Natural killer cell treated with Interleukin-12 subunit alpha and Interleukin-12 subunit beta and Interleukin-15 and Interleukin-18, amount 100 ng/mL, for 72 hours (primary cell): ENCODE measurements at regions not wholly inside any gene's neighbourhood (a gene's known extent, or its start where the extent isn't known, plus 50 kb on each side); places are given as distances from the start of the nearest gene placed in this dataset.
A peak's percentile ranks its signal among the peaks of the same experiment; 100 is the strongest.

ENCODE experiments used
- ATAC-seq, 2 donors: fragments of 150-1000 bp; cut with Tn5 transposase in 1 of 2; sonication (Bioruptor Pico), chemical (Tn5 transposase) in 1 of 2; 2 replicates each; pipeline ENCODE4 v1.10.0; 2021
- DNase-seq: peaks from one replicate; pipeline ENCODE4 v3.0.0; 2022; ENCODE audit warnings: low spot score
- H3K27ac Mint-ChIP-seq, 2 donors: 1 replicate in 1 of 2; 2 replicates in 1 of 2; pipeline ENCODE4 v1.8.0; 2022; ENCODE audit warnings: mixed read lengths in 2 of 2, mild to moderate bottlenecking in 1 of 2, moderate library complexity in 1 of 2
- H3K27me3 Mint-ChIP-seq, 2 donors: 1 replicate in 1 of 2; 2 replicates in 1 of 2; pipeline ENCODE4 v1.8.0; 2022; ENCODE audit warnings: mixed read lengths in 2 of 2
- H3K36me3 Mint-ChIP-seq: one replicate; pipeline ENCODE4 v1.8.0; 2022; ENCODE audit warnings: mixed read lengths
- H3K4me1 Mint-ChIP-seq, 2 donors: 1 replicate in 1 of 2; 2 replicates in 1 of 2; pipeline ENCODE4 v1.8.0; 2022; ENCODE audit warnings: low read depth in 2 of 2, mixed read lengths in 2 of 2, mild to moderate bottlenecking in 1 of 2
- H3K4me3 Mint-ChIP-seq: one replicate; pipeline ENCODE4 v1.8.0; 2022; ENCODE audit warnings: mixed read lengths
- H3K9me3 Mint-ChIP-seq: 2 replicates; pipeline ENCODE4 v1.8.0; 2022; ENCODE audit warnings: mixed read lengths

DNA sequence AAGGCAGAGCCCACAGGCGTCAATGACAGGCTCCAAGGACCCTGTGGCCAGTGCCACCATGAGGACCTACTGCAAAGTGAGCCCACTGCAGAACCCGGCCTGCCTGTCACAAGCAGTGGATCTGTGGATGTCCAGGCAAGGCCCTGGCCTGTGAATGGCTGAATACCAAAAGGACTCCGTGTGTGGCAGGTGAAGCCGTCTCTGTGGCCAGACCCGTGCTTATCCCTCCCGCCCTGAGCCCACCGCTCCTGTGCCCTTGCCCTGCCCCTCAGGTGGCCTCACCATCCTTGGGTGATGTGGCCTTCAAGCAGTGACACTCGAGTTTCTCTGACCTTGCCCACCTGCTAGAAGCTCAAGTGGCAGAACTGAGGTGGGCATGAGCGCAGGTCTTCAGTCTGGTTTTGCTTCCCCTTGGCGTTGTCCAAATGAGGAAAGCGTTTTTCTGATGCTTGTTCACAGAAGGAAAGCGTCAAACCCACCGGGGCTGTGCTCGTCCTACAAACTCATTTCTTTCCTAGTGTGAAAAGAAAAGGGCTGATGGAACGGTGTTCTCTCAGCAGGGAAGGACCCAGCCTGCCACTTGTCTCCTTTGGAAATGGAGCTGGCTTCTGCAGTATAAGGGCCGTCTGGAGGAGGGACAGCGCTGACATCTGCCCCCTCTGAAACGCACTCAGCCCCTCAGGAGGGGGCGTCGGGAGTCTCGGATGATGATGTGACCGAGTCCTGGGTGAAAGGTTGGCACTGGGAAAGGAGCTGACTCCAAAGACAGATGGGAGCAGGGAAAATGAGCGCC, 377.7 kb upstream of the IRX4 start:
- no peaks in the 10 kb centered on the region for H3K36me3 Mint-ChIP-seq
- peak; percentile 51 for DNase-seq
- no peak for ATAC-seq
- no peaks in the 10 kb centered on the region for H3K9me3 Mint-ChIP-seq
- no peaks in the 10 kb centered on the region for H3K4me1 Mint-ChIP-seq
- no peak overlapping the region for H3K27ac Mint-ChIP-seq
- H3K4me3 Mint-ChIP-seq, result no peak overlapping the region
- no peaks in the 10 kb centered on the region for H3K27me3 Mint-ChIP-seq

DNA sequence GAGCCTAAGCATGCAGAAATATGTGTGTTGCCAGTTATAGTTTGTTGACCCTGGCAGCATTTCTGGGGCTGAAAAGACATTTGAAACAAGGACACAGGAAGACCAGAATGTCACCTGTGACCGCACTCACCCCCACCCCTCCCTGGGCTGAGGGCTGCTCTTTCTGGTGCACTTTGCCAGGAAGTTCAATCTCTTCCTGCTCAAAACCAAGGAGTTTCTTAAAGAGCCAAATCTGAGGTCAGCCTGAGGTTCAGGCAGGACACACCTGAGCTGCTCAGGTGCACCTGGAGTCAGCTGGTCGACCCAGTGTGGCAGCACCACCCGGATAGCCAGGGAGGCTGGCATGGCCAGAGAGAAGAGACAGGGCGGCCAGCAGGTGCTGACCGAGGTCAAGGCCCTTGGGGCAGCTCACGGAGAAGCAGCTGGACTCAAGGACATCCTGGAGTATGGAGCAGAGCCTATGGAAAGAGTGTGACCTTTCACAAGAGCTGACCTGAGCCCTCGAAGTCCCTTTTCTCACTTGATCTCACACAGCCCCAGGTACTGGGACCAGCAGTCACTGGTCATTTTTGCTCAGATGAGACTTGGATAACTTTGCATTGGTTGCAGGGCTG, 376.9 kb upstream of the IRX4 start:
- DNase-seq (peak; percentile 35), ATAC-seq (no peak)
- Mint-ChIP-seq H3K4me3 (no peak overlapping the region), H3K4me1 (no peaks in the 10 kb centered on the region), H3K36me3 (no peaks in the 10 kb centered on the region), H3K27me3 (no peaks in the 10 kb centered on the region), H3K27ac (no peak overlapping the region), H3K9me3 (no peaks in the 10 kb centered on the region)

DNA sequence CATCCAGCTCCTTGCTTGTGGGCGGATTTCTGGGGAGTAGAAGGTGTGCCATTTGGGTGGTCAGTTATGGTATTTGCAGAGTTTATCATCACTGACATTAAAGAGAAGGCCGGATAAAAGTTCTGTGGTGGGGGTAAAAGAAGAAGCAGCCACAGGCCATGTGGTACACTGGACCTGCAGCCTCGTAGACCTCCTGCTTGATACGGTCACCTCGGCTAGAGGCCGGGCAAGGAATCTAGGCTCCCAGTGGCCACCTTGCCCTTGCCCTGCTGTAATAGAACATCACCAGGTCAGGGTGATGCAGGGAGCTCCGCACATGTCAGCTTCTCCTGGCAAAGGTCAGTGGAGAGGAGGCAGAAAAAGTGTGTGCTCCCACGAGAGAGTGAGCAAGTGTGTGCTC, 376.1 kb upstream of the IRX4 start:
- no peak overlapping the region for H3K27ac Mint-ChIP-seq
- H3K4me1 Mint-ChIP-seq, result no peaks in the 10 kb centered on the region
- peak in 1 of 2 donors; percentile 12 for ATAC-seq
- H3K9me3 Mint-ChIP-seq, result no peaks in the 10 kb centered on the region
- DNase-seq, result no peak
- no peaks in the 10 kb centered on the region for H3K27me3 Mint-ChIP-seq
- H3K4me3 Mint-ChIP-seq, result no peak overlapping the region
- no peaks in the 10 kb centered on the region for H3K36me3 Mint-ChIP-seq

DNA sequence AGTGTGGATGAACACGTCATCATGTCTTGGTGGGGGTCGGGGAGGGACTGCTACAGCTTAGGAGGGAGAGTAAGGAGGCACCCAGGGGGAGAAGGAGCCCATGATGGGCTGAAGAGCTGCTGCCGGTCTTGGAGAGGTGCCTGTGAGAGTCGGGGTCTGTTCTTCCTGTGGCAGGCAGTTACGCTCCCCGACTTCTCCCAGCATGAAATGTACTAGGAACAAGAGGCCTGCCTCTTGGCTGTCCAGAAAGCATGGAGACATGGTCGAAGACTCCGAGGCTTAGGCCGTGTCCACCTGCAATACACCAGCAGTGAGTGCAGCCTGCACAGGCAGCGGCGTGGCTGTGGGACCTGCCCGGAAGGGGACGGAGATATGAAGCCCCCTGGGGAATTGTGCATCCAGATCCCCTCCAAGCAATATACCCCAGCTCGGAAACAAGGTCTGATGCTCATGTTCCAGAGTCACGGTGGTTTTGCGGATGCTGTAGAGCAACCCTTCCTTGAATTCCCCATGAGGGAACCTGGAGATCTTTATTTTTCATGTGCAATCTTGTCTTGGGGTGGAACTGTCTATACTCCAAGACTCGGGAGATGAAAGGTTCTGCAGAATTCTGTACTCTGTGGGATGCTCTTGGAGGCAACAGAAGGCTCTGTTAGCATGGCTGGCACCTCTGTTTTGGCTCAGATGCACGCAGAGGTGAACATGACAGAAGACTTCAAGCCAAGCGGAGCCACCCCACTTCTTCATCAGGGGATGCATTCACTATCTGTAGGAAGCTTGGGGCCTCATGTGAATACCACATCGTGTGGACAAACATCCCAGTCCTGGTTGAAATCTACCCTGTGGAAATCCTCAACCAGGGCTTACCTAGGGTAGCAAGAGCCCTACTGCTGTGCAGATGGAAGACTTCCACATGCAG, 374.9 kb upstream of the IRX4 start:
- peak; percentile 12 for DNase-seq
- no peaks in the 10 kb centered on the region for H3K27me3 Mint-ChIP-seq
- no peak overlapping the region for H3K27ac Mint-ChIP-seq
- H3K4me3 Mint-ChIP-seq, result no peak overlapping the region
- no peaks in the 10 kb centered on the region for H3K9me3 Mint-ChIP-seq
- no peak for ATAC-seq
- H3K36me3 Mint-ChIP-seq, result no peaks in the 10 kb centered on the region
- no peaks in the 10 kb centered on the region for H3K4me1 Mint-ChIP-seq

DNA sequence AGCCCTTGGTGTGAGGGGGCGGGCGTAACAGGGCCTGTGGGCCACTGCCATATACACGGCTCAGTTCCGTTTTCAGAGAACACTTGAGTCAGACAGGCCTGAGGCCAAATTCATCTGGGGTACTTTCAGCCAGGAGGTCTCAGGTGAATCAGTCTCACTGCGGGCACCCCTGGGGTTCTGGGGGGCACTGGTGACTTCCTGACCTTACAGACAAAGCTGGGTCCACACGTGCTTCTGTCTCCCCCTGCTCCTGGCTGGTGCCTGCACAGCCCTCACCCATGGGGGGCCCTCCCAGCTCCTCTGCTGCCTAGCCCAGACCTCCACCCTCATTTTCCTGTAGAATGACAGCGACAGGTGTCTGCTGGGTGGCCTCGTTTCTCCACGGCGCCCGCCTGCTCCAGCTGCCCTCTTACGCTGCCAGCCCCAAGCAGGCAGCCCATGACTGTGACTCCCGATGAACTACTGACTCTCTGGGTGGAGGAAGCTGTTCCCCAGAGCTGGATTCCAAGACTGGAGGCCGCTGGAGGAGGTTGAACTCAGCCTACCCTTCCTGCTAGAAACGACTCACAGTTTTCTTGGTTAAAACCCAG, 374.1 kb upstream of the IRX4 start:
- ATAC-seq (no peak), DNase-seq (no peak)
- H3K27ac Mint-ChIP-seq, result no peak overlapping the region
- H3K4me1 Mint-ChIP-seq, result no peaks in the 10 kb centered on the region
- no peaks in the 10 kb centered on the region for H3K27me3 Mint-ChIP-seq
- H3K36me3 Mint-ChIP-seq, result no peaks in the 10 kb centered on the region
- no peak overlapping the region for H3K4me3 Mint-ChIP-seq
- H3K9me3 Mint-ChIP-seq, result no peaks in the 10 kb centered on the region

DNA sequence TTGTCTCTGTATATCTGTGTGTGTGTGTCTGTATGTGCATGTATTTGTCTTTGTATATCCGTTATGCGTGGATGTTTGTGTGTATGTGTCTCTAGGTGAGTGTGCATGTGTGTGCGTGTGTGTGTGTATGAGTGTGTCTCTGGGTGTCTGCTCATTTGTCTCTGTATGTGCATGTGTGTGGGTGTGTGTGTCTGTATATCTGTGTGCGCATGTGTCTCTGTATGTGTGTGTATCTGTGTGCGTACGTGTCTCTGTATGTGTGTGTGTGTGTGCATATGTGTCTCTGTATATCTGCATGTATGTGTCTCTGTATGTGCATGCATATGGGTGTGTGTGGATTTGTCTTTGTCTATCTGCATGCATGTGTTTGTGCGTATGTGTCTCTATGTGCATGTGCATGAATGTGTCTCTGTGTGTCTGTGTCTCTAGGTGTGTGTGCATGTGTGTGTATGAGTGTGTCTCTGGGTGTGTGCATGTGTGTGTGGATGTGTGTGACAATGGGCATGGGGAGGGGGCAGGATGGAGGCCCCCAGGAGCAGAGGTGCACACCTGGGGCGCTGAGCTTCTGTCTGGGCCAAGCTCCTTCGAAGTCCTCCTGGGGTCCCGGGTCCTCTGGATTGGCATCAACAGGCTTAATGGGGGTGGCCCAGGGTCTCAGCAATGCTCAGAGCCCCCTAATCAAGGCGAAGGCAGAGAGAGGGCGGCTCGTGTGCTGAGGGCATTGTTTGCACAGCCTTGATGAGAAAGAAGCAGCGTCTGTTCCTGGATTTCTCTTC, 373.4 kb upstream of the IRX4 start:
- Mint-ChIP-seq H3K27ac (no peak overlapping the region), H3K36me3 (no peaks in the 10 kb centered on the region), H3K27me3 (no peaks in the 10 kb centered on the region), H3K4me3 (no peak overlapping the region), H3K9me3 (no peaks in the 10 kb centered on the region), H3K4me1 (no peaks in the 10 kb centered on the region)
- ATAC-seq (no peak), DNase-seq (no peak)

DNA sequence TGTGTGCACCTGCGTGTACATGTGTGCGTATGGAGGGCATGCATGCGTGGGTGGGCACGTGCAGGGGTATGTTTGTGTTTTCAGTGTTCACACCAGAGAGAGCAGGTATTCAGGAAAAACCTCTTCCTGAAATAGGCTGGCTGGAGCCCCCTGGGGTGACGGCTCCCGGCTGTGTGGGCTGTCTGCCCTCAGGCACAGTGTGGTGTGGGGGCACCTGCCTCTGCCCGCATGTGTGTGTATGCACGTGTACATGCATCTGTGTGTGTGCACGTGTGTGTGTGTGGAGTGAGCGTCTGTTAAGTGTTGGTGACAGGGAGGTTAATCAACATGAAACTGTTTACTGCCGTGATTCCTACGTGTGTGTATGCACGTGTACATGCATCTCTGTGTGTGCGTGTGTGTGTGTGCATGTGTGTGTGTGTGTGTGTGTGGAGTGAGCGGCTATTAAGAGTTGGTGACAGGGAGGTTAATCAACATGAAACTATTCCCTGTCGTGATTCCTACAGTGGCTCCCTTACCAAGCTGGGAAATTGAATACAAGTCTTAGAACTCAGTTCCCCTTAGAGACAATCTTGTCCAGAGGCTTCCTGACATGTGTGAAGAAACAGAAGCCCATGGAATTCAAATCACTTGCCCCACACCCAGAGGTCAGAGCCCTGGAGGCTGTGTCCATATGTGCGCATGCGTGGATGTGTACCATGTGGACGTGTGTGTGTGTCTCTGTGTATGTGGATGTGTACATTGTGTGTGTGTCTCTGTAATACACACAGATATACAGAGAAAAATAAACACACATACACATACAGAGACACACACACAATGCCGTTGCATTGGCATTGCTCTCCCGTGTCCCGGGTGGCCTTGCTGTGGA, 372.4 kb upstream of the IRX4 start:
- ATAC-seq, result no peak
- Mint-ChIP-seq H3K4me3 (no peak overlapping the region), H3K9me3 (no peaks in the 10 kb centered on the region), H3K4me1 (no peaks in the 10 kb centered on the region), H3K36me3 (no peaks in the 10 kb centered on the region), H3K27ac (no peak overlapping the region), H3K27me3 (no peaks in the 10 kb centered on the region)
- DNase-seq, result no peak

DNA sequence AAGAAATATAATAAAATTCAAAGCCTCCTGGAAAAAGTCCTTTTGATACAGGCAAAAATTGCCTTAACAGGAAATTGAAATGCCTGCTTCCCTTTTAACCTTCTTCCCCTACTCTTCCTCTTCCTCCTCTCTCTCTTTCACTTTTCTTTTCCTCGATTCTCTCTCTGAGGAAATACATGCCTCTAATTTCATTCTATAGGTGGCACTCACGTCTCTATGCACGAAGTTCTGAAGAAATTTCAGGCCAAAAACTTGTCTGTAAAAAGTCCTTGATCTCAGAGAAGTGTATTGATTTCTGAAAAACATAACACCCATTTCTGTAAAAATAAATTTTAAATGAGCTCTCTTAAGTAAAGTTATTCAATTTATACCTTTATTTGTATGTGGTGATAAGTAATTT, 371.7 kb upstream of the IRX4 start:
- Mint-ChIP-seq H3K4me3 (no peak overlapping the region), H3K27ac (no peak overlapping the region), H3K4me1 (no peaks in the 10 kb centered on the region), H3K36me3 (no peaks in the 10 kb centered on the region), H3K27me3 (no peaks in the 10 kb centered on the region), H3K9me3 (no peaks in the 10 kb centered on the region)
- DNase-seq (no peak), ATAC-seq (no peak)

DNA sequence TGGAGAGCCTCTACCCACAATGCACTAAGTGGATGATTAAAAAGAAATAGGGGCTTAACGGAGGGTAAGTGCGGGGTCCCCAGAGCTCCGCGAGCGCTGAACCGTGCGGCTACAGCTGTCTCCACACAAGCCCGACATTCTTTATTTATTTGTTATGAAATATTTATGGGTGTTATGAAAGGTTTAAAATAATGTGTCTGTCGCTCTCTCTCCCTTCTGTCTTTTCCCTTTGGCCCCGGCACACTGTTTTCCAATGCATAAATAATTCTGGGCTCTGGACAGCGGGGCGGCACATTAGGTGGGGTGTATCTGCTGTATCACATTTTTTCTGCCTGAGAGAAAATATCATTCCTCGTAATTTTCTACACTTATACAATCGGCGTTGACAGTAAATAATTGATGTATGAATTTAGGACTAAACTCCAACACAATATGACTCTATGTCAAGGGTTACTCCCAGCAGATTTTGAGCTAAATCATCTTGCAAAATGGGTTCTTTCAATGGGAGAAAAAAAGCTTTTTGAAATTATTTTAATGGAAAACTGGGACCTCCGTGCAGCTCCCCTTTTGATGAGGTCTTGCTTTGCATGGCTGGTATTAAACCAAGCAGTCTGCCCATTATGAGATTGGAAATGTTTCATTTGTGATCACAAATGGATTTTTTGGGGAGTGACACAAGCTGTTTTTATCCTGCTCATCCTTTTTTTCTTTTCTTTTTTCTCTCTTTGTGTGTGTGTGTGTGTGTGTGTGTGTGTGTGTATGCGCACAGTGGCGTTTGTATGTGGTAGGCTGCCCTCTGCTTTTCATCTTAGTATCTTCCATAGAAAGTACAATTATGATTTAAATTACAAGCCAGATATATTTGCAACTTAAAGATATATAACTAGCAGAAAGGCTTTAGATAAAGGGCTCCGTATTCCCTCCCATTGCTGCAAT, 370.6 kb upstream of the IRX4 start:
- ATAC-seq (no peak), DNase-seq (no peak)
- H3K4me3 Mint-ChIP-seq, result no peak overlapping the region
- no peaks in the 10 kb centered on the region for H3K9me3 Mint-ChIP-seq
- no peaks in the 10 kb centered on the region for H3K4me1 Mint-ChIP-seq
- H3K27me3 Mint-ChIP-seq, result peaks cover 0 to 5% of the 10 kb centered on the region in 2 donors
- no peak overlapping the region for H3K27ac Mint-ChIP-seq
- H3K36me3 Mint-ChIP-seq, result no peaks in the 10 kb centered on the region

DNA sequence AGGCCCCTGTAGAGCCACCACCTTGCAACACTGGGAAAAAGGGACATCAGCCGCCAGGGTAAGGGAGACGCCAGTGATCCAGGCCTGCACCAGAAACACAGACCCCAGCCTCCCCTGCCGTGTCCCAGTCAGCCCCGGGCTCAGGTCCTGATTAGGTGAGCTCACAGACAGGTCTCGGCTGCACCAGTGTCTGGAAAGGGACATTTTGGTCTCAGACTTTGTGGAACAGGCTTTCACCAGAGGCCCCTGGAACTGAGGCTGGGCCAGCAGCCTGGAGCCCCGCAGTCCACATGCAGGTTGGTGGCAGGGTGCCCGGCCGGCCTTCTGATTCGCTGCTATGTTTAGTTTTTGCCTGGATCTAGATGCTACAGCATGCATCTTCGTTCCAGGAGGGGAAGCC, 369.0 kb upstream of the IRX4 start:
- no peaks in the 10 kb centered on the region for H3K36me3 Mint-ChIP-seq
- H3K27ac Mint-ChIP-seq, result no peak overlapping the region

DNA sequence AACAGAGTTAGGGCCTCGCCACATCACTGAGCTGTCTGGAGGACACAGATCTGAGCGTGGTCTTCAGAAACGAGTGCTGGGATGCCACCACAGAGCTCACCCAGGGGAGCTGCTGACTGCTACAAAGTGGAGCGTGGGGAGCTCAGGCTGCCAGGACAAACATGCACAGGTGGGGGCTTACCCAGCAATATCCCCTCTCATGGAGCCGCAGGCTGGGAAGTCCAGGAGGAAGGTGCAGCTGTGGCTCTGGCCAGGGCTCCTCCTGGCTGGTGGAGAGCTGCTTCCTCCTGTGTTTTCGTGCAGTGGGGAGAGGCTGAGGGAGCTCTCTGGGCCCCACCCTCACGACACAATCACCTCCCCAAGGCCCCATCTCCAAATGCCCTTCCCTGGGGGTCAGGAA, 368.6 kb upstream of the IRX4 start:
- ATAC-seq (peak in 1 of 2 donors; percentile 48), DNase-seq (no peak)
- H3K4me1 Mint-ChIP-seq, result no peaks in the 10 kb centered on the region
- peaks cover 0 to 23% of the 10 kb centered on the region in 2 donors for H3K27me3 Mint-ChIP-seq
- no peak overlapping the region for H3K4me3 Mint-ChIP-seq
- no peak overlapping the region for H3K27ac Mint-ChIP-seq
- no peaks in the 10 kb centered on the region for H3K9me3 Mint-ChIP-seq
- no peaks in the 10 kb centered on the region for H3K36me3 Mint-ChIP-seq

More for the DNA sequence above, 369.0 kb upstream of the IRX4 start:
- ATAC-seq (peak in 1 of 2 donors; percentile 16), DNase-seq (no peak)
- Mint-ChIP-seq H3K27me3 (peaks cover 0 to 20% of the 10 kb centered on the region in 2 donors), H3K4me3 (no peak overlapping the region), H3K4me1 (no peaks in the 10 kb centered on the region), H3K9me3 (no peaks in the 10 kb centered on the region)
